Left kidney (tissue), 1 donor: ENCODE measurements at regions not wholly inside any gene's neighbourhood (a gene's known extent, or its start where the extent isn't known, plus 50 kb on each side); places are given as distances from the start of the nearest gene placed in this dataset.
"Not testable (repeated sequence)": the region's sequence is repeated elsewhere in the genome, so short reads cannot be mapped to it uniquely, and the experiment has no call there.

Experiments
- DNase-seq: peaks from one replicate; pipeline ENCODE4 v3.0.0-alpha.2; 2013

DNA sequence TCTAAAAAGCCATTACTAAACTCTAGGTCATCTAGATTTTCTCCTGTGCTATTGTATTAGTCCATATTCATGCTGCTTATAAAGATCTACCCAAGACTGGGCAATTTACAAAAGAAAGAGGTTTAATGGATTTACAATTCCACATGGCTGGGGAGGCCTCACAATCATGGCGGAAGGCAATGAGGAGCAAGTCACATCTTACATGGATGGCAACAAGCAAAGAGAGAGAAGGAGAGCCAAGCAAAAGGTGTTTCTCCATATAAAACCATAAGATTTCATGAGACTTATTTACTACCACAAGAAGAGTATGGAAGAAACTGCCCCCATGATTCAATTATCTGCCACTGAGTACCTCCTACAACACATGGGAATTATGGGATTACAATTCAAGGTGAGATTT, 69.6 kb upstream of the CCDC6 start:
- not testable (repeated sequence) for DNase-seq

DNA sequence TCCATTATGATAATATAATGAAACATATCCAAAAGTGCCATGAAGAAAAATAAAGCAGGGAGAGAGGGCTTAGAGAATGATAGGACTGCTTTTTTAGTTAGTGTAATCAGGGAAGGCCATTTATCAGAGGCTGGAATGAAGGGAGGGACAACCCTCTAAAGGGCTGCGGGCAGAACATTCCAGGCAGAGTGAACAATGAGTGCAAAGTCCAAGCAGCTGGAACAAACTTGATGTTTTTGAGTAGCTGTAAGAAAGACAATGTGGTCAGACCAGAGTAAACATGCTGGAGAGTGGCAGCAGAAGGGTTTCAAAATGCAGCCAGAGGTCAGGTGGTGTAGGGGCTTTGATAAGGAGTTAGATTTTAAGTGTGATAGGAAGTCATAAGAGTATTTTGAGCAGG, 65.6 kb upstream of the CCDC6 start:
- peak; percentile 35 for DNase-seq

DNA sequence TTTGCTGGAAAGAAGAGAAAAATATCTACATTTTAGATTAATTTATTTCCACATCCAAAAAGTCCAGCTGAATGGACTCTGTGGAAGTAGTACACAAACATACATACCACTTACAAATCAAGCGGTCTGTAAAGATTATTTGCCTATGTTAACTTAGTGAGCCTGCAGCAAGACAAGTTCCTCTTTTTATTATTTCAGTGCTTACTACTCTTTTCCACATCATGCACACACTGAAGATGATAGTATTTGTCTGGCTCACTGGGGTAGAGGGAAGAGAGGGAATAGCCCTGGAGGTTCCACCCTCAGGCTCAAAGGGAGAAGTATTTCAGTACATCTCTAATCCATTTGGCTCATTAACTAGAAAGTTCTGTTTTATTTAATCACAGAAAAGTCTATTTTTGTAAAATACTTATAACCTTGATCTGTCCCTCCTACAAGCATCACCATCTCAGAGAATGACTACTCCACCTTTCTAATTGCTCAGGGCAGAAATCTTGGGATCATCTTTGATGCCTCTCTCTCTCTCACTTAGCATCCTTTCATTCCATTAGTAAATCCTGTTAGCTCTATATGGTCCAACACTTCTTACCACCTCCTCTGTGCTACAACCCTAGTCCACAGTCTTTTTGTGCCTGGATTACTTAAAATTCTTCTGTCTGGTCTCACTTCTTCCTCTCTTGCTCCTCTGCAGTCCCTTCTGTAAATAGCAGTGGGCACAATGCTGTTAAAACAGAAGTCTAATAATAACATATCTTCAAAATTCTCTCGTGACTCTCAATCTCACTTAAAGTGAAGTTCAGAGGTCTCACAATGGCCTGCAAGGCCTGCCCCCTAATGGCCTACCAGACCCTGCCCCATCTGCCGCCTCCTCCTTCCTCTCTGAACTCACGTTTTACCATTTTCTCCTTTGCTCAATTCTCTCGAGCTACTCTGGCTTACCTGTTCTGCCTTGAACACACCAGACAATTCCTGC, 64.3 kb upstream of the CCDC6 start:
- DNase-seq, result no peak

DNA sequence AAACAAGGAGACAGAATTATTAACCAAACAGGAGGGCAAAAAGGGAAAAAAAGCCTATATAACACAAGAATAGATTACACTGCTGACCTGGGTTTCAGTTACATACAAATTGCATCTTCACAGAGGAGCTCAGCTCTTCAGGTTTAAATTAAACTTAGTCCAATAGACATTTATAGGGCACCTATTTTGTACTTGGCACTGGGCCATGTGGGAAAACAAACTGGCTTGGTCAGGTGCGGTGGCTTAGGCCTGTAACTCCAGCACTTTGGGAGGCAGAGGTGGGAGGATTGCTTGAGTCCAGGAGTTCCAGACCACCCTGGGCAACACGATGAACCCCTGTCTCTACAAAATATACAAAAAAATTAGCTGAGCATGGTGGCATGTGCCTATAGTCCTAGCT, 62.3 kb upstream of the CCDC6 start:
- no peak for DNase-seq

DNA sequence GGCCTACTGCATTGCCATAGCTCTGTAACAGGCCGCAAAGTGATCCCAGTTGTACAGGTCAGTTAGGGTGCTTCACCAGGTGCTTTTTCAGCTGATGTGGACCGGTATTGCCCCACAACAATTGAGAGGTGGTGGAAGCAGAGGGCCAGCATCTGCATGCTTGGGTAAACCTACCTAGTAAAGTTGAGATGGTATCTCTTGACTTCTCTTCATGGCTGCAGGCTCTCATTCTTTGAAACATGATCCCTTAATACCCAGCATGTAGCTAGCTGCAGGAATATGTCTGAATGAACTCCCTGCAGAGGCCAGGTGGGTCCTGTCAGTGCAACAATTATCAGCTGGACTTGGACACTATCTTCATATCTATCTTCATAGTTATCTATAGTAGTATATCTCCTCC, 60.7 kb upstream of the CCDC6 start:
- DNase-seq, result no peak

DNA sequence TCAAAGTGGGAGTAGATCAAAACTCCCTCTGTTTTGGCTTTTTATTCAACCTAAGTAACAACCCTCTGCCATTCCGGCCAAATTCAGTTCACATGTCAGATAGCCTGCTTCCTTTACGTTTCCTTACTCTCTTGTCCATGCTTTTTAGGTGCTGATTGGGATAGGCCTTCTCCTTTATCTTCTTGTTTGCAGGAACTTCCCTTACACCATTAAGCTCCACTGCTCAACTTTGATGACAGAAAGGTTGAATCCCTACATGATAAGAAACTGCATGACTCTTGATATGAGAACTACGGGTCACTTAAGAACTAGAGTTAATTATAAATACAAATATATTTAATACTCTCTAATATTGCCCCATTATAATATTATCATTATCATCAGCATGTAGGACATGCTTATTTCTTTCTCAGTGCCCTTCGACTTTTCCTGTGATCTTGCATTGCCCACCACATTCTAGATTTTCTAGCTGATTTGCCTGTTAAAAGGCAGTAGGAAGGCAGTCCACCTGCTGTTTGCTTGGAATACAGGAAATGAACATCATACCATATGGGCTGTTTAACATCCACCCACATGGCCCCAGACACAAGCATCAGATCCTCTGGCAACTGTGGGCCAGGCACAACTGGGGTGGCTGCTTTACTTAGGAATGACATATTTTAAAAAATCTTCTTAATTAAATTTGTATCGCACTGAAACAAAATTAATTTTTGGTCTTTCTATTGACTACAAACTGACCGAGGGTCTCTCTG, 59.7 kb upstream of the CCDC6 start:
- DNase-seq, result no peak

DNA sequence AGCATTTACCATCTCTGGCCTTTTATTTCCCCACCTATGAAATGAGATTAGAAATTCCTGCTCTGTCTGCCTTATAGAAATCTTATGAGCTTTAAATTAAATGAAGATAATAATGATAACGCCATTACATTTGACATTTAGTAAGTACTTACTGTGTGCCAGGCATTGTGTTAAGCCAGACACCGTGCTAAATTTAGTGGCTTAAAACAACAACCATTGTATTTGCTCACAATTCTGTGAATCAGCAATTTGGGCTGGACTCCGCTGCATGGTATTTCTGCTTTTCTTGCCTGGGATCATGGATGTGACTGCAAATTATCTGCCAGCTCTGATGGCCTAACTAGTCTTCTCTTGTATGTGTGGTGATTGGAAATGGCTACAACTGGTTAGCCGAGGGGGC, 56.4 kb upstream of the CCDC6 start:
- DNase-seq, result no peak

DNA sequence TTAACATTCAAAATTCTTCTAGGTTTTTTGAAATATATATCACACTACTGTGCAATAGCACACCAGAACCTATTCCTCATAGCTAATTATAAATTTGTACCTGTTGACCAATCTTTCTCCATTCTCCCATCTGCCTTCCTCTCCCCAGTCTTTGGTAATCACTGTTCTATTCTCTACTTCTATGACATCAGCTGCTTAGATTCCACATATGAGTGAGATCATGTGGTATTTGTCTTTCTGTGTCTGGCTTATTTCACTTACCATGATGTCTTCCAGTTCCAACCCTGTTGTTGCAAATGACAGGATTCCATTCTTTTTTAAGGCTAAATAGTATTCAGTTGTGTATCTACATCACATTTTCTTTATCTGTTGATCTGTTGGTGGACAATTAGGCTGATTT, 54.4 kb upstream of the CCDC6 start:
- DNase-seq, result no peak

DNA sequence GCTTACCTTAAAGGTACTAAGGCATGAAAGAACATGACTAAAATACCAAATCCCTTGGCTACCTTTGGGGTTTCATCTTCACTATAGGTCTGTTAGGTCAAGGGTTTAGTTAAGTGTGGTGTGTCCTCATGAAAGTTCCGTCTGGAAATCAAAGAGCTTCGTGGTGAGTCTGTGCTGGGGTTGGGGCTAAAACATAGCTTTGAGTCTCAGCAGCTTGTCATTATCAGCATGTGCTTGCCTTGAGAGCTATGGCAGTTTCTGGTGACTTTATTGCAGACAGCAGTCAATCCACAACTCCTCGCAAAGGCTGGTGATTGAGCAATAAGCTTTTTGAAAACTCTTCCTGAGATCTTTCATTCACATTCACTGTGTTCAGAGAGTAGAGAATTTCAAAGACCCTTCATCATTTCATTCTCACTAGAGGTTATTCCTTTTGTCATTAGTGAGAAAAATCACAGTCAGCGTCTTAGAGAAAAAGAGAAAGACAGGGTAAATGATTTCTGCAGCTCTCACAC, 53.2 kb upstream of the CCDC6 start:
- no peak for DNase-seq

DNA sequence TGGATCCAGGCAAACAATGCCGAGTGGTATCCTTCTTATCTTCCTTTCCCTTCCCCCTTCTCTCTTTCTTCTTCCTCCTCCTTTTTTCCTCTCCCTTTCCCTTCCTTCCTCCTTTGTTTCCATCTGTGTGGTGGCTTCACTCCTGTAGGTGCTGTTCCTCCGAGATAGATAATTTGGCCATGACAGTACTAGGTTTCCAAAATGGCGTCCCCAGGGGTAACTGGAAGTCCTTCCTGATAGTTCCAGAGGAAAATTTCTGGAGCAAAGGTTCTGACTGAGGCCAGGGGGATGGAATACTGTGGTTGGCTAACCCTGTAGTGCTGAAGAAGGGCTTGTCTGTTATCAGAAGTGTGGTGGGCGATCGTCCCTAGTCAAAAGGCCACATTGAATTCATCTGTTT, 52.5 kb upstream of the CCDC6 start:
- DNase-seq, result no peak

DNA sequence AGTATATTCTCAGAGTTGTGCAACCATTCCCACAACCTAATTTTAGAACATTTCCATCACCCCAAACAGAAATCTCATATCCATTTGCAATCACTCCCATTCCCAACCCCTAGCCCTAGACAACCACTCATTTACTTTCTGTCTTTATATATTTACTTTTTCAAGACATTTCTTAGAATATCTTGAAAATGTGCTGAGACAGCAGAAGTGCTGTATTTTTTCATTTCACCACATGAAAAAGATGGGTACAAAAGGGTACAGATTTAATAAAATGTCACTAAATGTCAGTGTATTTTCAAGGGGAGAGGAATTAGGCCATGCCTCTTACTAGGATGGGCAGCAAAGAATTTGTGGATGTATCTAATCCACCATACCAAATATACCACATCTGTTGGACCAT, 51.6 kb upstream of the CCDC6 start:
- DNase-seq, result no peak
